Esophagus muscularis mucosa (tissue), 3 donors: ENCODE measurements at regions not wholly inside any gene's neighbourhood (a gene's known extent, or its start where the extent isn't known, plus 50 kb on each side); places are given as distances from the start of the nearest gene placed in this dataset.

Experiments
- CTCF ChIP-seq, 3 experiments: fragments of 200-600 bp in 2 of 3; fragments of 450-650 bp in 1 of 3; sonication (generic) in 2 of 3; IDR thresholded peaks; one replicate each; pipeline ENCODE4 v1.5.1; 2017 to 2019; ENCODE audit warnings: antibody characterized with exemption in 3 of 3, mild to moderate bottlenecking in 2 of 3, moderate library complexity in 1 of 3
- EP300 ChIP-seq: sonication (generic); formaldehyde crosslinking; IDR thresholded peaks from one replicate; pipeline ENCODE4 v1.6.1; 2017; ENCODE audit warnings: antibody characterized with exemption

GRCh38 chr6:27700337-27700736, 211.9 kb downstream of the OR2B2 start:
- no peak for TF ChIP-seq CTCF (IDR thresholded peaks at IDR 0.05)
- no peak for TF ChIP-seq EP300
